Mesenteric fat pad (tissue), 1 donor: ENCODE measurements at regions not wholly inside any gene's neighbourhood (a gene's known extent, or its start where the extent isn't known, plus 50 kb on each side); places are given as distances from the start of the nearest gene placed in this dataset.
"Not testable (repeated sequence)": the region's sequence is repeated elsewhere in the genome, so short reads cannot be mapped to it uniquely, and the experiment has no call there.

Source experiments
- DNase-seq: peaks from one replicate; pipeline ENCODE4 v3.0.0-alpha.2; 2020; ENCODE audit warnings: low spot score
- donor health status: DM: yes; HTN: yes; CAD: no.

- no peak for DNase-seq
Measured at GRCh38 chr7:152543799-152544198, 108.0 kb upstream of the KMT2C start.

- DNase-seq, result no peak
Measured at GRCh38 chr7:152541892-152542291, 106.1 kb upstream of the KMT2C start.

- not testable (repeated sequence) for DNase-seq
Measured at GRCh38 chr7:152539190-152539495, 103.3 kb upstream of the KMT2C start.

- DNase-seq, result not testable (repeated sequence)
Measured at GRCh38 chr7:152538346-152539189, 102.8 kb upstream of the KMT2C start.

GRCh38 chr7:152537639-152538038 lies 101.8 kb upstream of the KMT2C start:
- DNase-seq, result no peak

GRCh38 chr7:152528612-152529011 lies 92.8 kb upstream of the KMT2C start:
- DNase-seq, result no peak

GRCh38 chr7:152527610-152528032 lies 91.8 kb upstream of the KMT2C start:
- DNase-seq, result no peak

- DNase-seq, result no peak
Measured at GRCh38 chr7:152523916-152524315, 88.1 kb upstream of the KMT2C start.

GRCh38 chr7:152522571-152523067 lies 86.8 kb upstream of the KMT2C start:
- no peak for DNase-seq

GRCh38 chr7:152521420-152522337 lies 85.9 kb upstream of the KMT2C start:
- DNase-seq, result no peak

- no peak for DNase-seq
Measured at GRCh38 chr7:152520861-152521302, 85.1 kb upstream of the KMT2C start.

- no peak for DNase-seq
Measured at GRCh38 chr7:152519290-152519689, 83.5 kb upstream of the KMT2C start.

GRCh38 chr7:152516216-152516615 lies 80.4 kb upstream of the KMT2C start:
- no peak for DNase-seq

- not testable (repeated sequence) for DNase-seq
Measured at GRCh38 chr7:152515266-152515950, 79.6 kb upstream of the KMT2C start.

- DNase-seq, result no peak
Measured at GRCh38 chr7:152514771-152515105, 78.9 kb upstream of the KMT2C start.

GRCh38 chr7:152513861-152514770 lies 78.3 kb upstream of the KMT2C start:
- no peak for DNase-seq

- no peak for DNase-seq
Measured at GRCh38 chr7:152512706-152513105, 76.9 kb upstream of the KMT2C start.

GRCh38 chr7:152511736-152512135 lies 75.9 kb upstream of the KMT2C start:
- DNase-seq, result no peak

- DNase-seq, result no peak
Measured at GRCh38 chr7:152508701-152509100, 72.9 kb upstream of the KMT2C start.

GRCh38 chr7:152505606-152506005 lies 69.8 kb upstream of the KMT2C start:
- no peak for DNase-seq

GRCh38 chr7:152504816-152505215 lies 69.0 kb upstream of the KMT2C start:
- DNase-seq, result no peak
